NCI-H82 treated with DMSO at 0.1 percent for 48 hours (cell line): ENCODE measurements at regions not wholly inside any gene's neighbourhood (a gene's known extent, or its start where the extent isn't known, plus 50 kb on each side); places are given as distances from the start of the nearest gene placed in this dataset.
A peak's percentile ranks its signal among the peaks of the same experiment; 100 is the strongest.

Experiments
- DNase-seq: peaks from one replicate; lab custom pipeline; 2025; ENCODE audit not compliant: unreplicated experiment; lab: John Stamatoyannopoulos, UW

GRCh38 chr13:47521890-47522487, 479.1 kb downstream of the SUCLA2 start:
- no peak for DNase-seq

DNA sequence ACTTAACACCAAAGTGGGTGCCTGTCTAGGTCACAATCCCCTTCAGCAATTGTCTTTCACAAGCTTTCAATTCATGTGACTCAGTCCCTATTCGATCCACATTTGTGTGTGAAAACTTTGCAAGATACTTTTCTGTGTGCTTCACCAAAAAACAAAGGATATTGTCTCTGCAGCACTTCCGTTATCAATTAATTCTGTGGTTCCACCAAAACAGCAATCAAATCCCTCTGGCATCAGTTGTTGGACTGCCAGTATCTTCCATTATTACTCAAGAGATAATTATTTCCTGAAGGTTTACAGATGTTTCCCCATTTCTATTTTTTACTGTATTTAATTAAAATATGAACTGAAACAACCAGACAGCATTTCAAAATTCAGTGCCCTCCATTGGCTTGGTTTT, 481.4 kb downstream of the SUCLA2 start:
- DNase-seq: no peak

GRCh38 chr13:47518530-47518929, 482.5 kb downstream of the SUCLA2 start:
- DNase-seq: no peak

- DNase-seq: no peak
Measured at GRCh38 chr13:47511647-47512046, 489.4 kb downstream of the SUCLA2 start.

DNA sequence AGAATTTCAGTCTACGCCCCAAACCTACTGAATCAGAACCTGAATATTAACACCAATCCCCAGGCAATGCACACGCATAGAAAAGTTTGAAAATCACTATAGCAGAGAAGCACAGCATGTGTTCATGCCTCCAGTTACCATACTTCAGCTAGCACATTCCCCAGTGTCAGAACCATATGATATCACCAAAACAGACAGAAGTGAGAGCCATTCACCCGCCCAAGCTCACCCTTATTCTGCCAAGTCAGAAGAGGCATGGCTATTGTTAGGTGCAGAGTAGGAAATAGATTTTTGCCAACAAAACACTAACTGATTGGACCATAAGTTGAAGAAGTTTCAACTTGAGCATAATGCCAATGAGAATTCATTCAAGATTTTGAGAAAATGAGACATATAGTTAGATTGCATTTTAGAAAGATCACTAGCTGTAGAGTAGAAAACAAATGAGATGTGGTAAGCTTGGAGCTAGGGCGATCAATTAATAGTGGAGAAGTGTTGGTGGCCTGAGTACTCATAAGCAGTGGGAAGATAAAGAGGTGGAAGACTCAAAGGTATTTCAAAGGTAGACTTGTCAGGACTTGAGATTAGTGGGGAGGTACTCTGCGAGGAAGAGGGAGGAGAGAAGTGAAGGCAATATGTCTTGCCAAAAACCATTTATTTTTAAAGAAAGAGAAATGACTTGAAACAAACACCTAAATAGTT, 492.4 kb downstream of the SUCLA2 start:
- DNase-seq: no peak

GRCh38 chr13:47503475-47503874, 497.6 kb downstream of the SUCLA2 start:
- no peak for DNase-seq

DNA sequence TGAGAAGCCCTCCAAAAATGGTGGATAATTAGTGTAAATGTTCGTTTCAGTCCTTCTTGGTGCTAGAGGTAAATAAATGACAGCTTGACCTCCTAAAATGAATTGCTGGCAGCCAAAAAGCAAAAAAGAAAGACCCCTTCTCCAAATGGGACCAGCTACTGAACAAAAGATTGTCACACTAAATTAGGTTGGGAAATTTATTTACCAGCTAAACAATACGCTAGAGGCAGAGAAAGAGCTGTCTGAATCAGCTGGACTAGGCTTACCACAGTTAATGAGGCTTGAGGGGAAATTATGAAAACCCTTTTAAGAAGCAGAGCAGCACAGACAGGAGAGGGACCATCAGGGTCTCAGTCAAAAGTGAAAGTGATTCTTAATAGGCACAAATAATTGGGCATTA, 498.9 kb downstream of the SUCLA2 start:
- no peak for DNase-seq

DNA sequence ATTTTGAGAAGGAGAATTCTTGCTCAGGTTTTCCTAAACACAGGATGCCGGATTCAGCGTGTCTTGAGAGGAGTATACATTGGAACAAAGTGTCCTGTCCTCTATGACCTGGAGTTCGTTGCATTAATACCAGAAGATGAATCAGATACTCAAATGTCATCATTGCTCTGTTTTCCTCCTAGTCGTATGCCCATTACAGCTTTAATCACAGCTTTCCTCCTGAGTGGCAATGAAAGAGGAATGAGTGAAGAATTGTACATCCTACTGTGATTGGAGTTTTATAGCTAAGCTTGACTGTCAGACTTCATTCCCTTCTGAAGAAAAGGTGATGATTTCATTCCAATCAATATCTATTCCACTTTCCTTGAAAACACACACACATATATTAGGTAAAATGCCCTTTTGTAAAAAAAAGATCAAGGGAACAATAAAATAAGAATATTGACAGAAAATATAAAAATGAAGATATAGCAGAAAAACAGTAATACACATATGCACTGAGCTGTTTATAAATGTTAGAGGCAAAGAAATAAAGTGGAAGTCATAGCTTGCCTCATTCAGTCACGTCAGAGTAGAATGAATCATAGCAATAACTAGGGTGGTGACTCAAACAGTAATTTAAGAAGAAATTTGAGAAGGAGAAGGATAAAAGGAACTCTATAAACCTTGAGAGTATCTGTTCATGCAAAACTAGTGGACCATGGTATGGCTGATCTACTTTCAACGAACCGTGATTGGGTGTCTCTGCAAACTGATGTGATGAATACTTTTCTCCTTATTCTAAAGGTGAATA, 501.5 kb downstream of the SUCLA2 start:
- DNase-seq: no peak

- no peak for DNase-seq
Measured at GRCh38 chr13:47484548-47484947, 516.5 kb downstream of the SUCLA2 start.

GRCh38 chr13:47481536-47481935, 519.5 kb downstream of the SUCLA2 start:
- DNase-seq: no peak

- no peak for DNase-seq
Measured at GRCh38 chr13:47480951-47481350, 520.1 kb downstream of the SUCLA2 start.

DNA sequence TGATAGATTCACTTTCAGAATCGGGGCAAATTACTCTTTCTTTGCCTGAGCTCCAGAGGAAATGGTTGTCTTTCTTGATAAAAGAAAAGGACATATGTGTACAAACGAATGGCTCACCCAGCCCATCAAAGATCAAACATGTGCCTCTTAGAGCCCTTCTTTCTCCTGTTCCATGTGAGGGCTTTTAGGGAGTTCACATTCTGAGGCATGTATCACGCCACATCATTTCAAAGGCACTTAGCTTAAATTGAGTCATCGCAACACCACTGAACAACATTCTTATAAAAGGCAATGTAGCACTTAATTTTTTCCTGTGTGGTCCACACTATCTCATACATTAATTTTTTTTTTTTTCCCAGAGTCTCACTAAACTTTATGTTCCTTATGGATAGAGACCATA, 521.0 kb downstream of the SUCLA2 start:
- no peak for DNase-seq

- peak; percentile 12 for DNase-seq
Measured at GRCh38 chr13:47478985-47479384, 522.1 kb downstream of the SUCLA2 start.

- no peak for DNase-seq
Measured at GRCh38 chr13:47475441-47475948, 525.6 kb downstream of the SUCLA2 start.

- DNase-seq: no peak
Measured at GRCh38 chr13:47474839-47475238, 526.2 kb downstream of the SUCLA2 start.

- DNase-seq: no peak
Measured at GRCh38 chr13:47474326-47474725, 526.7 kb downstream of the SUCLA2 start.

DNA sequence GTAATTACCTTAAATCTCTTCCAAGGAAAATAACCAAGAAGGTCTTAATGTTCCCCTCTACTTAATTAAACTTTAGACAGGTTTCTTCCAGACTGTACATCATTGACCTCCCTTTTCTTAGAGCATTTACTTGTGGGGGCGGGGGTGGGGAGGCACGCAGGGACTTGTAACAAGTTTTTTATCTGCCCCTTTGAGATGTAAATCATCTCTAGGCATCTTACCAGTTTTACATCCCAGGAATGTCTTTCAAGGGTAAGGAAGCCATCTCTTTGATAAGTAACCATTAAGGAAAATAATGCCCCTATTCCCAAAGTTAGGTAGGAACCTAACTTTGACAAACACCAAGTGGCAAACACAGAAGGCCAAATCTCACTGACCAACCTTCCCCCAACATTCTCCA, 528.6 kb downstream of the SUCLA2 start:
- DNase-seq: no peak

DNA sequence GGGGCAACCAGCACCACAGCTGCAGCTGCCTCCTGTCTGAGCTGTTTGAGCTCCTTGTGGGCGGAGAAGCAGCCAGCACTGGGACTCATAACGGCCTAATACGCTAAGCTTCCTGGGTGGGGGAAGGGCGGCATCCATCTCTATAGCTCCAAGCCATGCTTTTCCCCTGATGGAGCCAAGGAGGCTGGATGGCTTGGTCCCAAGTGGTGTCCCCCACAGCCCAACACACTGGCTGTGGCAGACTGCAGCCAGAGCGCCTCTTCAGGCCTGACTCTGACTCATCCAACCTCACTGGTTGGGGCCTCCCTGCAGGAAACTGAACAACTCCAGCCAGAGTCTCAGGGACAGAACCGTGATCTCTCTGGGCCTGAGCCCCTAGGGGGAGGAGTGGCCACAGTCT, 537.3 kb downstream of the SUCLA2 start:
- DNase-seq: no peak

DNA sequence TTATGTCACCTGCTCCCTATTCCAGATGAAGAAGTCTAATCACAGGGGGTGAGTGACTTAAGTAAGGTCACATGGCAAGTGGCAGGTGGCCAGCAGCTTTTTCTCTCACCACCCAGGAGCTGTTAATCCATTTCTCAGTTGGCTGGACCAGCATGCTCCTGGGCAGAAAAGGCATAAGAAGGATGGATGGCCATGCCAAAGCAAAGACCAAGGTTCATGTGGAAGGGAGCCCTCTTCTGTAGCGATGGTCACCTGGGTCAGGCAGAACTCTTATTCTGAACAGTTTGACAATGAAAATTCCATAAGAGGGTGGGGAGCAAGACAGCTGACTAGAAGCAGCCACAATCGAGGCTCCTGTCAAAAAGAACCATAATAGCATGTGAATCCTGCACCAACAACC, 538.1 kb downstream of the SUCLA2 start:
- DNase-seq: no peak

- DNase-seq: no peak
Measured at GRCh38 chr13:47461816-47462215, 539.3 kb downstream of the SUCLA2 start.

DNA sequence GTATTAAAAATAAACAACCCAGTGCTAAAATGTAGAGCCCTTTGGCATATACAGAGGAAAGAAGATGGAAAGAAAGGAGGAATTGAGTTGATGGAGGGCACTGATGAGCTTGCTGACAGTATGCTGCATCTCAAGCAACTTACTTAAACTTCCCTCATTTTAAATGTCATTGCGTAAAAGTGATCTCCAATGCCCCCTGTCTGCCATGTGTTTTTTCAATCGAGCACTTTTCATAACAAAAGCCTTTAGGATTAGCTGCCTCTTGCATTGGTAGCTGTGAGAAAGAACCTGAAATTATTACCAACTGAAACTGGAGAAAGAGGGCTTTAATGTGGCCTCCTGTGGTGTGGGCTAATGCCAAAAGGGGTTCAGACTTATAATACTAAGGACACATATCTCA, 541.6 kb downstream of the SUCLA2 start:
- DNase-seq: no peak

GRCh38 chr13:47457626-47458025, 543.4 kb downstream of the SUCLA2 start:
- no peak for DNase-seq
